ENCODE measurements at regions not wholly inside any gene's neighbourhood (a gene's known extent, or its start where the extent isn't known, plus 50 kb on each side); places are given as distances from the start of the nearest gene placed in this dataset.

- DNase-seq: no peak
Observed at GRCh38 chr6:170160031-170160627, 130.7 kb downstream of the DLL1 start.

GRCh38 chr6:170159022-170159965 lies 131.6 kb downstream of the DLL1 start:
- DNase-seq: no peak

GRCh38 chr6:170158296-170159021 lies 132.4 kb downstream of the DLL1 start:
- DNase-seq: no peak

GRCh38 chr6:170157567-170158218 lies 133.2 kb downstream of the DLL1 start:
- no peak for DNase-seq

- no peak for DNase-seq
Observed at GRCh38 chr6:170156448-170157375, 134.2 kb downstream of the DLL1 start.

GRCh38 chr6:170155464-170156196 lies 135.2 kb downstream of the DLL1 start:
- DNase-seq: no peak

- no peak for DNase-seq
Observed at GRCh38 chr6:170153436-170154319, 137.2 kb downstream of the DLL1 start.

- no peak for DNase-seq
Observed at GRCh38 chr6:170152989-170153388, 137.9 kb downstream of the DLL1 start.

- DNase-seq: no peak
Observed at GRCh38 chr6:170152124-170152926, 138.6 kb downstream of the DLL1 start.

GRCh38 chr6:170151804-170152123 lies 139.1 kb downstream of the DLL1 start:
- DNase-seq: no peak

- DNase-seq: no peak
Observed at GRCh38 chr6:170151321-170151771, 139.5 kb downstream of the DLL1 start.

GRCh38 chr6:170150590-170150945 lies 140.3 kb downstream of the DLL1 start:
- DNase-seq: no peak

- no peak for DNase-seq
Observed at GRCh38 chr6:170149681-170150589, 140.9 kb downstream of the DLL1 start.

GRCh38 chr6:170148709-170149470 lies 142.0 kb downstream of the DLL1 start:
- DNase-seq: no peak

GRCh38 chr6:170147832-170148708 lies 142.8 kb downstream of the DLL1 start:
- peak; percentile 74 for DNase-seq

- DNase-seq: no peak
Observed at GRCh38 chr6:170147056-170147787, 143.7 kb downstream of the DLL1 start.

All from activated effector memory CD4-positive, alpha-beta T cell treated with anti-CD3 and anti-CD28 coated beads, Interleukin-2, amount 50 U/mL, for 16 hours (primary cell).